SK-N-SH (cell line): ENCODE measurements at regions not wholly inside any gene's neighbourhood (a gene's known extent, or its start where the extent isn't known, plus 50 kb on each side); places are given as distances from the start of the nearest gene placed in this dataset.

Source experiments
- CTCF ChIA-PET: fragments of 300-600, 350-600 bp; formaldehyde crosslinking; extraction: SDS; loops from one replicate; lab custom pipeline; 2021; lab: Yijun Ruan, JAX
- POLR2A ChIA-PET: fragments of 350-600 bp; sonication (Branson Sonifier 250); formaldehyde crosslinking; extraction: SDS; loops from one replicate; lab custom pipeline; 2020; ENCODE audit warnings: antibody characterized with exemption, inconsistent platforms; lab: Yijun Ruan, JAX
- DNase-seq: peaks from one replicate; pipeline ENCODE4 v3.0.0; 2012
- H2AFZ ChIP-seq: fragments of 200-600 bp; sonication (generic); 2 replicates; pipeline ENCODE4 v1.8.1; 2016; ENCODE audit warnings: antibody characterized with exemption, mild to moderate bottlenecking, low read depth
- H3F3A ChIP-seq: fragments of 200-600 bp; sonication (generic); replicated peaks from 2 replicates; pipeline ENCODE3; 2016; ENCODE audit warnings: antibody characterized with exemption, mild to moderate bottlenecking; ENCODE audit not compliant: insufficient read depth
- H3K27ac ChIP-seq, 2 experiments: fragments of 200-500 bp in 1 of 2; fragments of 200-600 bp in 1 of 2; sonication (Bioruptor generic) in 1 of 2; sonication (generic), shearing (Covaris generic) in 1 of 2; 2 replicates each; pipeline versions ENCODE4 v1.5.1 to v1.6.1; 2014 to 2016; ENCODE audit warnings: low read depth in 2 of 2, inconsistent platforms in 1 of 2, low read length in 1 of 2, mild to moderate bottlenecking in 1 of 2, mixed read lengths in 1 of 2
- H3K27me3 ChIP-seq: fragments of 200-600 bp; sonication (generic), shearing (Covaris generic); 2 replicates; pipeline ENCODE4 v1.6.1; 2016; ENCODE audit warnings: mixed run types; ENCODE audit not compliant: insufficient read depth
- H3K36me3 ChIP-seq, 2 experiments: fragments of 200-500 bp in 1 of 2; fragments of 200-600 bp in 1 of 2; sonication (Bioruptor generic) in 1 of 2; sonication (generic) in 1 of 2; replicated peaks in 1 of 2; 2 replicates each; pipeline versions ENCODE3 to v1.5.1; 2014 to 2016; ENCODE audit warnings: low read length in 1 of 2, mild to moderate bottlenecking in 1 of 2; ENCODE audit not compliant: insufficient read depth in 2 of 2, control insufficient read depth in 1 of 2
- H3K4me1 ChIP-seq, 2 experiments: fragments of 200-500 bp in 1 of 2; fragments of 200-600 bp in 1 of 2; sonication (Bioruptor generic) in 1 of 2; sonication (generic), shearing (Covaris generic) in 1 of 2; 2 replicates each; pipeline versions ENCODE4 v1.5.1 to v1.6.1; 2014 to 2016; ENCODE audit warnings: low read depth in 1 of 2, low read length in 1 of 2, mixed run types in 1 of 2; ENCODE audit not compliant: insufficient read depth in 2 of 2, control insufficient read depth in 1 of 2
- H3K4me2 ChIP-seq: fragments of 200-600 bp; sonication (generic), shearing (Covaris generic); 2 replicates; pipeline ENCODE4 v1.6.1; 2017; ENCODE audit warnings: mixed run types
- H3K4me3 ChIP-seq, 2 experiments: fragments of 200-500 bp in 1 of 2; fragments of 200-600 bp in 1 of 2; sonication (Bioruptor generic) in 1 of 2; sonication (generic), shearing (Covaris generic) in 1 of 2; 2 replicates each; pipeline versions ENCODE4 v1.5.1 to v1.8.1; 2014 to 2016; ENCODE audit warnings: low read depth in 2 of 2, inconsistent platforms in 1 of 2, low read length in 1 of 2, mild to moderate bottlenecking in 1 of 2, mixed read lengths in 1 of 2, moderate library complexity in 1 of 2
- H3K79me2 ChIP-seq: fragments of 200-600 bp; sonication (generic); 2 replicates; pipeline ENCODE4 v1.8.1; 2017; ENCODE audit warnings: mild to moderate bottlenecking; ENCODE audit not compliant: insufficient read depth
- H3K9ac ChIP-seq: fragments of 200-600 bp; sonication (generic); 2 replicates; pipeline ENCODE4 v1.6.1; 2017; ENCODE audit warnings: mixed run types
- H3K9me2 ChIP-seq: fragments of 200-600 bp; sonication (generic); 2 replicates; pipeline ENCODE4 v1.6.1; 2017; ENCODE audit warnings: mixed run types
- H3K9me3 ChIP-seq: fragments of 200-600 bp; sonication (generic); 2 replicates; pipeline ENCODE4 v1.6.1; 2017; ENCODE audit warnings: mixed run types, mild to moderate bottlenecking, moderate library complexity
- H4K20me1 ChIP-seq: fragments of 200-600 bp; sonication (generic); 2 replicates; pipeline ENCODE4 v1.6.1; 2017; ENCODE audit warnings: mild to moderate bottlenecking, mixed run types; ENCODE audit not compliant: insufficient read depth
- ELF1 ChIP-seq: IDR thresholded peaks from 2 replicates; pipeline ENCODE4 v1.4.0; 2012
- EZH2phosphoT487 ChIP-seq: fragments of 200-600 bp; sonication (generic); IDR thresholded peaks from 2 replicates; pipeline ENCODE4 v1.6.1; 2017; ENCODE audit warnings: low read depth, mixed run types, mild to moderate bottlenecking, antibody characterized with exemption, moderate library complexity, borderline replicate concordance
- FOSL2 ChIP-seq: IDR thresholded peaks from 2 replicates; pipeline ENCODE4 v1.4.0; 2012; ENCODE audit warnings: low read depth, mild to moderate bottlenecking, moderate library complexity, borderline replicate concordance
- FOXJ3 ChIP-seq: sonication (generic); formaldehyde crosslinking; IDR thresholded peaks from 2 replicates; pipeline ENCODE4 v1.5.1; 2020; ENCODE audit warnings: mild to moderate bottlenecking, missing genetic modification reagents
- FOXM1 ChIP-seq: IDR thresholded peaks from 2 replicates; pipeline ENCODE4 v1.4.0; 2012; ENCODE audit warnings: low read depth, mild to moderate bottlenecking
- GABPA ChIP-seq: IDR thresholded peaks from 2 replicates; pipeline ENCODE4 v1.4.0; 2012; ENCODE audit warnings: low read depth, mild to moderate bottlenecking
- GATA2 ChIP-seq: sonication (generic); formaldehyde crosslinking; IDR thresholded peaks from 2 replicates; pipeline ENCODE4 v1.5.0; 2020; ENCODE audit warnings: mild to moderate bottlenecking, missing genetic modification reagents
- IRF3 ChIP-seq: fragments of 150-350 bp; IDR thresholded peaks from 2 replicates; pipeline ENCODE4 v1.6.1; 2016; ENCODE audit warnings: mild to moderate bottlenecking, low read depth, low read length
- JUND ChIP-seq: IDR thresholded peaks from 2 replicates; pipeline ENCODE4 v1.4.0; 2012
- MEF2A ChIP-seq: IDR thresholded peaks from 2 replicates; pipeline ENCODE4 v1.4.0; 2012; ENCODE audit warnings: low read depth, borderline replicate concordance
- MXI1 ChIP-seq: IDR thresholded peaks from 2 replicates; pipeline ENCODE4 v1.6.1; 2012; ENCODE audit warnings: mild to moderate bottlenecking, low read depth, low read length, improper control_type of control experiment
- PBX3 ChIP-seq: IDR thresholded peaks from 2 replicates; pipeline ENCODE4; 2012
- POLR2AphosphoS5 ChIP-seq: IDR thresholded peaks from 2 replicates; pipeline ENCODE4 v1.6.1; 2012; ENCODE audit warnings: low read depth, low read length
- RAD21 ChIP-seq: IDR thresholded peaks from 2 replicates; pipeline ENCODE4 v1.6.1; 2012; ENCODE audit warnings: mild to moderate bottlenecking, low read length
- RCOR1 ChIP-seq: fragments of 150-350 bp; IDR thresholded peaks from 2 replicates; pipeline ENCODE4 v1.6.1; 2017; ENCODE audit warnings: antibody characterized with exemption, low read length
- RXRA ChIP-seq: IDR thresholded peaks from 2 replicates; pipeline ENCODE4 v1.4.0; 2012; ENCODE audit warnings: low read depth, mild to moderate bottlenecking, borderline replicate concordance
- SIN3A ChIP-seq: IDR thresholded peaks from 2 replicates; pipeline ENCODE4 v1.6.1; 2012; ENCODE audit warnings: low read depth, mild to moderate bottlenecking, low read length, moderate library complexity, borderline replicate concordance
- SMC3 ChIP-seq: IDR thresholded peaks from 2 replicates; pipeline ENCODE4 v1.6.1; 2012; ENCODE audit warnings: low read depth, low read length, improper control_type of control experiment
- TEAD4 ChIP-seq: IDR thresholded peaks from 2 replicates; pipeline ENCODE4 v1.4.0; 2012; ENCODE audit warnings: mild to moderate bottlenecking, borderline replicate concordance; ENCODE audit not compliant: insufficient read depth
- USF2 ChIP-seq: fragments of 150-350 bp; IDR thresholded peaks from 2 replicates; pipeline ENCODE4 v1.6.1; 2017; ENCODE audit warnings: antibody characterized with exemption, low read length, low read depth, borderline replicate concordance
- YY1 ChIP-seq: IDR thresholded peaks from 2 replicates; pipeline ENCODE4 v1.4.0; 2012; ENCODE audit warnings: low read depth, mild to moderate bottlenecking
- WGBS: methylation state at CpG from one replicate; pipeline ENCODE4 v1.1.6; 2017; ENCODE audit warnings: low lambda C conversion rate; 5-methylcytosine and 5-hydroxymethylcytosine counted together
- TF ChIP-seq, protein P1 (sequence below): fragments of 200-600 bp; sonication (generic); IDR thresholded peaks from 2 replicates; pipeline ENCODE4 v1.6.1; 2017; ENCODE audit warnings: antibody characterized with exemption, mild to moderate bottlenecking, moderate library complexity

- Histone ChIP-seq H3K36me3 (no peaks in the 10 kb centered on the region), H3K4me1 (no peaks in the 10 kb centered on the region), H3K27me3 (peaks cover 35% of the 10 kb centered on the region), H3K9me3 (no peaks in the 10 kb centered on the region; the same call in 1 of the 2 replicates), H3K27ac (no peak overlapping the region), H3K4me3 (no peak overlapping the region), H2AFZ (no peak overlapping the region), H4K20me1 (no peaks in the 10 kb centered on the region), H3K4me2 (no peak overlapping the region), H3F3A (no peaks in the 10 kb centered on the region), H3K9ac (no peak overlapping the region), H3K79me2 (no peaks in the 10 kb centered on the region), H3K9me2 (no peaks in the 10 kb centered on the region)
- TF ChIP-seq FOSL2 (no peak), IRF3 (no peak), MEF2A (no peak), MXI1 (no peak), FOXM1 (no peak), POLR2AphosphoS5 (no peak), JUND (no peak), TEAD4 (no peak), YY1 (no peak), RAD21 (no peak), PBX3 (no peak), SMC3 (no peak), SIN3A (no peak), FOXJ3 (CRISPR knock-in tag) (no peak)
- CTCF ChIA-PET = no interaction called here
- WGBS = 27% methylated on average over 7 of the region's 7 CpGs
- no peak for DNase-seq
- POLR2A ChIA-PET = no interaction called here
Observed at GRCh38 chr17:6218333-6218732, 148.2 kb downstream of the WSCD1 start.

- Histone ChIP-seq H3F3A (no peaks in the 10 kb centered on the region), H3K4me3 (no peak overlapping the region), H3K79me2 (no peaks in the 10 kb centered on the region), H3K9me2 (no peaks in the 10 kb centered on the region), H3K27me3 (peaks cover 30% of the 10 kb centered on the region), H3K36me3 (no peaks in the 10 kb centered on the region), H3K9me3 (no peaks in the 10 kb centered on the region), H3K4me2 (no peak overlapping the region), H3K9ac (no peak overlapping the region), H2AFZ (no peak overlapping the region), H4K20me1 (no peaks in the 10 kb centered on the region), H3K27ac (no peak overlapping the region), H3K4me1 (no peaks in the 10 kb centered on the region)
- DNase-seq = no peak
- WGBS = 30% methylated on average over 13 of the region's 13 CpGs
- POLR2A ChIA-PET = no interaction called here
- TF ChIP-seq GATA2 (CRISPR knock-in tag) (no peak), ELF1 (no peak), SMC3 (no peak), EZH2phosphoT487 (no peak), USF2 (no peak), JUND (no peak), RCOR1 (no peak), RXRA (no peak), GABPA (no peak)
- TF ChIP-seq, protein P1, sequence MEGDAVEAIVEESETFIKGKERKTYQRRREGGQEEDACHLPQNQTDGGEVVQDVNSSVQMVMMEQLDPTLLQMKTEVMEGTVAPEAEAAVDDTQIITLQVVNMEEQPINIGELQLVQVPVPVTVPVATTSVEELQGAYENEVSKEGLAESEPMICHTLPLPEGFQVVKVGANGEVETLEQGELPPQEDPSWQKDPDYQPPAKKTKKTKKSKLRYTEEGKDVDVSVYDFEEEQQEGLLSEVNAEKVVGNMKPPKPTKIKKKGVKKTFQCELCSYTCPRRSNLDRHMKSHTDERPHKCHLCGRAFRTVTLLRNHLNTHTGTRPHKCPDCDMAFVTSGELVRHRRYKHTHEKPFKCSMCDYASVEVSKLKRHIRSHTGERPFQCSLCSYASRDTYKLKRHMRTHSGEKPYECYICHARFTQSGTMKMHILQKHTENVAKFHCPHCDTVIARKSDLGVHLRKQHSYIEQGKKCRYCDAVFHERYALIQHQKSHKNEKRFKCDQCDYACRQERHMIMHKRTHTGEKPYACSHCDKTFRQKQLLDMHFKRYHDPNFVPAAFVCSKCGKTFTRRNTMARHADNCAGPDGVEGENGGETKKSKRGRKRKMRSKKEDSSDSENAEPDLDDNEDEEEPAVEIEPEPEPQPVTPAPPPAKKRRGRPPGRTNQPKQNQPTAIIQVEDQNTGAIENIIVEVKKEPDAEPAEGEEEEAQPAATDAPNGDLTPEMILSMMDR = no peak
- CTCF ChIA-PET = no interaction called here
Observed at GRCh38 chr17:6215071-6216035, 145.2 kb downstream of the WSCD1 start.
